ENCODE measurements at regions not wholly inside any gene's neighbourhood (a gene's known extent, or its start where the extent isn't known, plus 50 kb on each side); places are given as distances from the start of the nearest gene placed in this dataset.
"Not testable (repeated sequence)": the region's sequence is repeated elsewhere in the genome, so short reads cannot be mapped to it uniquely, and the experiment has no call there.

GRCh38 chr12:84043355-84043754, 869.2 kb downstream of the SLC6A15 start:
- no peak for DNase-seq

- DNase-seq: no peak
Observed at GRCh38 chr12:84038242-84038641, 874.4 kb downstream of the SLC6A15 start.

GRCh38 chr12:84036912-84037311, 875.7 kb downstream of the SLC6A15 start:
- DNase-seq: no peak

GRCh38 chr12:84035766-84036165, 876.8 kb downstream of the SLC6A15 start:
- no peak for DNase-seq

- no peak for DNase-seq
Observed at GRCh38 chr12:84034871-84035270, 877.7 kb downstream of the SLC6A15 start.

- no peak for DNase-seq
Observed at GRCh38 chr12:84033162-84033561, 879.4 kb downstream of the SLC6A15 start.

GRCh38 chr12:84018556-84019179, 893.9 kb downstream of the SLC6A15 start:
- not testable (repeated sequence) for DNase-seq

GRCh38 chr12:84016956-84017355, 895.6 kb downstream of the SLC6A15 start:
- DNase-seq: no peak

- DNase-seq: no peak
Observed at GRCh38 chr12:83997423-83997822, 915.2 kb downstream of the SLC6A15 start.

- no peak for DNase-seq
Observed at GRCh38 chr12:83996671-83997070, 915.9 kb downstream of the SLC6A15 start.

- DNase-seq: no peak
Observed at GRCh38 chr12:83985084-83985483, 927.5 kb downstream of the SLC6A15 start.

- no peak for DNase-seq
Observed at GRCh38 chr12:83980398-83980797, 932.2 kb downstream of the SLC6A15 start.

GRCh38 chr12:83979785-83980184, 932.8 kb downstream of the SLC6A15 start:
- DNase-seq: no peak

- no peak for DNase-seq
Observed at GRCh38 chr12:83971781-83972180, 940.8 kb downstream of the SLC6A15 start.

GRCh38 chr12:83960767-83961166, 951.8 kb downstream of the SLC6A15 start:
- DNase-seq: no peak

- no peak for DNase-seq
Observed at GRCh38 chr12:83958997-83959396, 953.6 kb downstream of the SLC6A15 start.

GRCh38 chr12:83954956-83955601, 957.5 kb downstream of the SLC6A15 start:
- DNase-seq: no peak

- peak; percentile 19 for DNase-seq
Observed at GRCh38 chr12:83954071-83954789, 958.4 kb downstream of the SLC6A15 start.

- no peak for DNase-seq
Observed at GRCh38 chr12:83945871-83946270, 966.7 kb downstream of the SLC6A15 start.

GRCh38 chr12:83939718-83940117, 972.9 kb downstream of the SLC6A15 start:
- no peak for DNase-seq

GRCh38 chr12:83933615-83934014, 979.0 kb downstream of the SLC6A15 start:
- DNase-seq: no peak

GRCh38 chr12:83932011-83932410, 980.6 kb downstream of the SLC6A15 start:
- DNase-seq: no peak

- DNase-seq: no peak
Observed at GRCh38 chr12:83931451-83931850, 981.1 kb downstream of the SLC6A15 start.
